GM23338 (cell line): ENCODE measurements at regions not wholly inside any gene's neighbourhood (a gene's known extent, or its start where the extent isn't known, plus 50 kb on each side); places are given as distances from the start of the nearest gene placed in this dataset.

ENCODE experiments used
- ATAC-seq: fragments of 200-7000 bp; cut with Tn5 transposase; 3 replicates; pipeline ENCODE4 v1.9.1; 2020
- DNase-seq: peaks from one replicate; pipeline ENCODE4 v3.0.0-alpha.2; 2015; ENCODE audit warnings: low spot score
- H2AFZ ChIP-seq: fragments of 200-600 bp; sonication (generic); 2 replicates; pipeline ENCODE4 v1.8.0; 2016; ENCODE audit warnings: antibody characterized with exemption, mild to moderate bottlenecking, moderate library complexity
- H3F3A ChIP-seq: fragments of 200-600 bp; sonication (generic); replicated peaks from 2 replicates; pipeline ENCODE4 v1.8.0; 2017; ENCODE audit warnings: antibody characterized with exemption, mixed run types, low read depth
- H3K27ac ChIP-seq: fragments of 200-600 bp; sonication (generic); 2 replicates; pipeline ENCODE4 v1.6.1; 2016; ENCODE audit warnings: low read depth
- H3K27me3 ChIP-seq: fragments of 200-600 bp; sonication (generic); 2 replicates; pipeline ENCODE4 v1.8.0; 2016; ENCODE audit warnings: mild to moderate bottlenecking, mixed run types, moderate library complexity; ENCODE audit not compliant: insufficient read depth
- H3K36me3 ChIP-seq: fragments of 200-600 bp; sonication (generic); 2 replicates; pipeline ENCODE4 v1.8.0; 2016; ENCODE audit warnings: mild to moderate bottlenecking; ENCODE audit not compliant: insufficient read depth
- H3K4me1 ChIP-seq: fragments of 200-600 bp; sonication (generic); 2 replicates; pipeline ENCODE4 v1.8.0; 2016; ENCODE audit warnings: mild to moderate bottlenecking, moderate library complexity; ENCODE audit not compliant: insufficient read depth
- H3K4me2 ChIP-seq: fragments of 200-600 bp; sonication (generic); 2 replicates; pipeline ENCODE4 v1.7.1; 2017; ENCODE audit warnings: mixed run types
- H3K4me3 ChIP-seq: fragments of 200-600 bp; sonication (generic); 2 replicates; pipeline ENCODE4 v1.6.1; 2016; ENCODE audit warnings: mixed run types
- H3K79me2 ChIP-seq: fragments of 200-600 bp; sonication (generic); replicated peaks from 2 replicates; pipeline ENCODE4 v1.8.0; 2017; ENCODE audit warnings: mild to moderate bottlenecking; ENCODE audit not compliant: insufficient read depth
- H3K9me2 ChIP-seq: fragments of 200-600 bp; sonication (generic); 2 replicates; pipeline ENCODE4 v1.8.0; 2017; ENCODE audit not compliant: insufficient read depth
- H4K20me1 ChIP-seq: fragments of 200-600 bp; sonication (generic); replicated peaks from 2 replicates; pipeline ENCODE4 v1.8.0; 2017; ENCODE audit warnings: mild to moderate bottlenecking; ENCODE audit not compliant: insufficient read depth
- H3K27ac Mint-ChIP-seq: 2 replicates; pipeline ENCODE4 v1.8.0; 2020; ENCODE audit warnings: inconsistent platforms, mild to moderate bottlenecking, moderate library complexity, mixed read lengths
- H3K27me3 Mint-ChIP-seq: 3 replicates; pipeline ENCODE4 v1.8.0; 2022; ENCODE audit warnings: low read depth, mild to moderate bottlenecking, moderate library complexity, mixed read lengths, inconsistent platforms; ENCODE audit not compliant: insufficient read depth, poor library complexity
- H3K36me3 Mint-ChIP-seq: 3 replicates; pipeline ENCODE4 v1.8.0; 2021; ENCODE audit warnings: low read depth, mild to moderate bottlenecking, inconsistent platforms, moderate library complexity, mixed read lengths
- H3K4me1 Mint-ChIP-seq: 3 replicates; pipeline ENCODE4 v1.8.0; 2020; ENCODE audit warnings: mild to moderate bottlenecking, inconsistent platforms, mixed read lengths
- H3K4me3 Mint-ChIP-seq: 3 replicates; pipeline ENCODE4 v1.8.0; 2021; ENCODE audit warnings: moderate library complexity, mild to moderate bottlenecking, inconsistent platforms, mixed read lengths
- H3K9me3 Mint-ChIP-seq: 3 replicates; pipeline ENCODE4 v1.8.0; 2020; ENCODE audit warnings: moderate library complexity, mild to moderate bottlenecking, inconsistent platforms, mixed read lengths
- CTCF ChIP-seq, 2 experiments: fragments of 200-600 bp in 1 of 2; sonication (generic) in 1 of 2; conservative IDR thresholded peaks; 2 replicates each; pipeline versions ENCODE4 v1.5.1 to v1.6.1; 2016 to 2017; ENCODE audit warnings: antibody characterized with exemption in 2 of 2, low read depth in 2 of 2, mild to moderate bottlenecking in 2 of 2, moderate library complexity in 1 of 2
- EZH2phosphoT487 ChIP-seq: fragments of 200-600 bp; sonication (generic); IDR thresholded peaks from one replicate; pipeline ENCODE4 v1.8.1; 2018; ENCODE audit warnings: antibody characterized with exemption; ENCODE audit not compliant: unreplicated experiment
- JUNB ChIP-seq: IDR thresholded peaks from one replicate; pipeline ENCODE4 v1.6.1; 2016; ENCODE audit warnings: antibody characterized with exemption; ENCODE audit not compliant: unreplicated experiment
- NANOG ChIP-seq: IDR thresholded peaks from 2 replicates; pipeline ENCODE4 v1.6.1; 2016; ENCODE audit warnings: antibody characterized with exemption, borderline replicate concordance
- POLR2AphosphoS5 ChIP-seq: IDR thresholded peaks from 2 replicates; pipeline ENCODE4 v1.6.1; 2016; ENCODE audit warnings: antibody characterized with exemption, low read depth
- ZNF114 ChIP-seq: fragments of 250-450 bp; sonication (Bioruptor Pico); IDR thresholded peaks from 2 replicates; pipeline ENCODE4 v1.5.0; 2020; ENCODE audit warnings: mild to moderate bottlenecking, moderate library complexity
- TF ChIP-seq, protein P1 (sequence below): fragments of 250-450 bp; sonication (Bioruptor Pico); IDR thresholded peaks from 2 replicates; pipeline ENCODE4 v1.5.0; 2020; ENCODE audit warnings: mild to moderate bottlenecking, moderate library complexity

DNA sequence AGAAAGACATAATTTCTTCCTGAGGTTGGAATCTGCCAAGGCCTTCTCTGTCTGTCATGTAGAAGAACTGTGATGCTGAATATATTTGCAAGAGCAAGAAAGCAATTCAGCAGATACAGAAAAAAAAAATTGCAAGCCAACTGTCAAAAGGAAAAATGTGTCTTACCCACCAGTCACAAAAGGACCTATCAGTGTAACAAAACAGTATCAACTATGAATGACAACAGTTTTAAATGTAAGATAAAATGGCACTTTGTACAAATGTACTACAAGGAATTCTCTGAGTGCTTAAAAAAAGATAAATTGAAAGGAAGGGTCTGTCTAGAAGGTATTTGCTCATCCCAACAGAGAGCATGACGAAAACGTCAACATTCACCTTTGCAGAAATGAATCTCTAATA, 185.3 kb upstream of the TFAP2D start (continued):
- TF ChIP-seq, protein P1, sequence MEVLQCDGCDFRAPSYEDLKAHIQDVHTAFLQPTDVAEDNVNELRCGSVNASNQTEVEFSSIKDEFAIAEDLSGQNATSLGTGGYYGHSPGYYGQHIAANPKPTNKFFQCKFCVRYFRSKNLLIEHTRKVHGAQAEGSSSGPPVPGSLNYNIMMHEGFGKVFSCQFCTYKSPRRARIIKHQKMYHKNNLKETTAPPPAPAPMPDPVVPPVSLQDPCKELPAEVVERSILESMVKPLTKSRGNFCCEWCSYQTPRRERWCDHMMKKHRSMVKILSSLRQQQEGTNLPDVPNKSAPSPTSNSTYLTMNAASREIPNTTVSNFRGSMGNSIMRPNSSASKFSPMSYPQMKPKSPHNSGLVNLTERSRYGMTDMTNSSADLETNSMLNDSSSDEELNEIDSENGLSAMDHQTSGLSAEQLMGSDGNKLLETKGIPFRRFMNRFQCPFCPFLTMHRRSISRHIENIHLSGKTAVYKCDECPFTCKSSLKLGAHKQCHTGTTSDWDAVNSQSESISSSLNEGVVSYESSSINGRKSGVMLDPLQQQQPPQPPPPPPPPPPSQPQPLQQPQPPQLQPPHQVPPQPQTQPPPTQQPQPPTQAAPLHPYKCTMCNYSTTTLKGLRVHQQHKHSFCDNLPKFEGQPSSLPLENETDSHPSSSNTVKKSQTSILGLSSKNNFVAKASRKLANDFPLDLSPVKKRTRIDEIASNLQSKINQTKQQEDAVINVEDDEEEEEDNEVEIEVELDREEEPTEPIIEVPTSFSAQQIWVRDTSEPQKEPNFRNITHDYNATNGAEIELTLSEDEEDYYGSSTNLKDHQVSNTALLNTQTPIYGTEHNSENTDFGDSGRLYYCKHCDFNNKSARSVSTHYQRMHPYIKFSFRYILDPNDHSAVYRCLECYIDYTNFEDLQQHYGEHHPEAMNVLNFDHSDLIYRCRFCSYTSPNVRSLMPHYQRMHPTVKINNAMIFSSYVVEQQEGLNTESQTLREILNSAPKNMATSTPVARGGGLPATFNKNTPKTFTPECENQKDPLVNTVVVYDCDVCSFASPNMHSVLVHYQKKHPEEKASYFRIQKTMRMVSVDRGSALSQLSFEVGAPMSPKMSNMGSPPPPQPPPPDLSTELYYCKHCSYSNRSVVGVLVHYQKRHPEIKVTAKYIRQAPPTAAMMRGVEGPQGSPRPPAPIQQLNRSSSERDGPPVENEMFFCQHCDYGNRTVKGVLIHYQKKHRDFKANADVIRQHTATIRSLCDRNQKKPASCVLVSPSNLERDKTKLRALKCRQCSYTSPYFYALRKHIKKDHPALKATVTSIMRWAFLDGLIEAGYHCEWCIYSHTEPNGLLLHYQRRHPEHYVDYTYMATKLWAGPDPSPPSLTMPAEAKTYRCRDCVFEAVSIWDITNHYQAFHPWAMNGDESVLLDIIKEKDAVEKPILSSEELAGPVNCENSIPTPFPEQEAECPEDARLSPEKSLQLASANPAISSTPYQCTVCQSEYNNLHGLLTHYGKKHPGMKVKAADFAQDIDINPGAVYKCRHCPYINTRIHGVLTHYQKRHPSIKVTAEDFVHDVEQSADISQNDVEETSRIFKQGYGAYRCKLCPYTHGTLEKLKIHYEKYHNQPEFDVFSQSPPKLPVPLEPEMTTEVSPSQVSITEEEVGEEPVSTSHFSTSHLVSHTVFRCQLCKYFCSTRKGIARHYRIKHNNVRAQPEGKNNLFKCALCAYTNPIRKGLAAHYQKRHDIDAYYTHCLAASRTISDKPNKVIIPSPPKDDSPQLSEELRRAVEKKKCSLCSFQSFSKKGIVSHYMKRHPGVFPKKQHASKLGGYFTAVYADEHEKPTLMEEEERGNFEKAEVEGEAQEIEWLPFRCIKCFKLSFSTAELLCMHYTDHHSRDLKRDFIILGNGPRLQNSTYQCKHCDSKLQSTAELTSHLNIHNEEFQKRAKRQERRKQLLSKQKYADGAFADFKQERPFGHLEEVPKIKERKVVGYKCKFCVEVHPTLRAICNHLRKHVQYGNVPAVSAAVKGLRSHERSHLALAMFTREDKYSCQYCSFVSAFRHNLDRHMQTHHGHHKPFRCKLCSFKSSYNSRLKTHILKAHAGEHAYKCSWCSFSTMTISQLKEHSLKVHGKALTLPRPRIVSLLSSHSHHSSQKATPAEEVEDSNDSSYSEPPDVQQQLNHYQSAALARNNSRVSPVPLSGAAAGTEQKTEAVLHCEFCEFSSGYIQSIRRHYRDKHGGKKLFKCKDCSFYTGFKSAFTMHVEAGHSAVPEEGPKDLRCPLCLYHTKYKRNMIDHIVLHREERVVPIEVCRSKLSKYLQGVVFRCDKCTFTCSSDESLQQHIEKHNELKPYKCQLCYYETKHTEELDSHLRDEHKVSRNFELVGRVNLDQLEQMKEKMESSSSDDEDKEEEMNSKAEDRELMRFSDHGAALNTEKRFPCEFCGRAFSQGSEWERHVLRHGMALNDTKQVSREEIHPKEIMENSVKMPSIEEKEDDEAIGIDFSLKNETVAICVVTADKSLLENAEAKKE (CRISPR knock-in tag): no peak
- TF ChIP-seq CTCF (conservative IDR thresholded peaks at IDR 0.05; ENCODE audit: low read depth in 2 of 2): no peak
- TF ChIP-seq POLR2AphosphoS5: no peak
- no peak for TF ChIP-seq NANOG

- Histone ChIP-seq H3K27me3 (no peaks in the 10 kb centered on the region), H3K4me3 (no peak overlapping the region), H4K20me1 (no peaks in the 10 kb centered on the region), H3K4me2 (no peak overlapping the region), H3F3A (no peaks in the 10 kb centered on the region), H2AFZ (no peak overlapping the region), H3K9me2 (no peaks in the 10 kb centered on the region), H3K27ac (no peak overlapping the region), H3K36me3 (no peaks in the 10 kb centered on the region), H3K4me1 (no peaks in the 10 kb centered on the region), H3K79me2 (no peaks in the 10 kb centered on the region)
- H3K27ac Mint-ChIP-seq: no peak overlapping the region; the same call in 1 of the 2 replicates
- H3K36me3 Mint-ChIP-seq: no peaks in the 10 kb centered on the region
- H3K27me3 Mint-ChIP-seq: no peaks in the 10 kb centered on the region
- ATAC-seq (no peak), DNase-seq (no peak)
- peaks cover 7% of the 10 kb centered on the region; the same call in 2 of the 3 replicates for H3K4me1 Mint-ChIP-seq
- H3K9me3 Mint-ChIP-seq: no peaks in the 10 kb centered on the region
- no peak overlapping the region for H3K4me3 Mint-ChIP-seq
- TF ChIP-seq EZH2phosphoT487 (no peak), JUNB (no peak), ZNF114 (no peak)
- TF ChIP-seq, protein P1 (CRISPR knock-in tag): no peak
Measured at GRCh38 chr6:50539447-50539846, 173.9 kb upstream of the TFAP2D start.
